NCI-H2081 (cell line): ENCODE measurements at regions not wholly inside any gene's neighbourhood (a gene's known extent, or its start where the extent isn't known, plus 50 kb on each side); places are given as distances from the start of the nearest gene placed in this dataset.
A peak's percentile ranks its signal among the peaks of the same experiment; 100 is the strongest.

Experiments used
- DNase-seq, 2 experiments: peaks; one replicate each; lab custom pipeline; 2025; lab: John Stamatoyannopoulos, UW

- no peak for DNase-seq
Measured at GRCh38 chr3:159843840-159844730, 144.6 kb upstream of the IL12A start.

DNA sequence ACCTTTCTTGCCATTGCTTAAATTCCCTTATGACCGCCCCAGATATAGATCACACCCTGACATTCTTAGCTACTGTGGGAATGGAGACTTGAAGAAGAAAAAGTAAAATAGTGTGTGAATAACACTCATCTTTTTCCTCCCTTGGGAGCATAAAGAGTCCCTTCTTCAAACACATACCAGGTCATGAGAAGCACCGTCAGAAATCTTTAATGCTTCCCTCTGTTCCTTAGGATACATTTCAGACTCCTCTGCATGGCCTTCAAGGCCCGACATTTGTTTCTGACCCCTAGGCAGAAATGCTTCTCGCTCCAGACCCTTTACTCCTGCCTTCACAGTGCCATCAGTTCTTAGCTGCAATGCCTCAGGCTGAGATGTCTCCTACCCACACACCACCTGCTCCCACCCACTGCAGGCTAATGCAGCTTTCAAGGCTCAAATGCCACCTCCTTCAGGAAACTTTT lies 143.8 kb upstream of the IL12A start:
- DNase-seq: no peak

DNA sequence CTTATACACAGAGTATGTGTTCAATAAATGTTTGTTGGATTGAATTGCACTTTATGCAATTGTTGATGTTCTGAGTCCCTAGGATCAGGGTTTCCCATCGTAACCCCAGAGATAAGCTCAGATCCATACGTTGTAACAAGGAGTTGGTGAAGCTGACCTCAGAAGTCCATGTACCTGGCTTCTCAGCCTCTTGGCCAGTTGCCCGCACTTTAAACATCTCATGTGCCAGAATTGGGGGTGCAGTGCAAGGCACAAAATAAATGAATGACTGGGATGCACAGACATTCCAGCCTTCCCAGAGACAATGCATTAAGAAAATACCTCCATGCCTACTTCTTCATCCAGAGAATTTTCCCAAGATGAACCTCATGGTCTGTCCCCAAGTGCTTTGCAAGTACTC lies 142.9 kb upstream of the IL12A start:
- no peak for DNase-seq

- DNase-seq: no peak
Measured at GRCh38 chr3:159846255-159846654, 142.4 kb upstream of the IL12A start.

DNA sequence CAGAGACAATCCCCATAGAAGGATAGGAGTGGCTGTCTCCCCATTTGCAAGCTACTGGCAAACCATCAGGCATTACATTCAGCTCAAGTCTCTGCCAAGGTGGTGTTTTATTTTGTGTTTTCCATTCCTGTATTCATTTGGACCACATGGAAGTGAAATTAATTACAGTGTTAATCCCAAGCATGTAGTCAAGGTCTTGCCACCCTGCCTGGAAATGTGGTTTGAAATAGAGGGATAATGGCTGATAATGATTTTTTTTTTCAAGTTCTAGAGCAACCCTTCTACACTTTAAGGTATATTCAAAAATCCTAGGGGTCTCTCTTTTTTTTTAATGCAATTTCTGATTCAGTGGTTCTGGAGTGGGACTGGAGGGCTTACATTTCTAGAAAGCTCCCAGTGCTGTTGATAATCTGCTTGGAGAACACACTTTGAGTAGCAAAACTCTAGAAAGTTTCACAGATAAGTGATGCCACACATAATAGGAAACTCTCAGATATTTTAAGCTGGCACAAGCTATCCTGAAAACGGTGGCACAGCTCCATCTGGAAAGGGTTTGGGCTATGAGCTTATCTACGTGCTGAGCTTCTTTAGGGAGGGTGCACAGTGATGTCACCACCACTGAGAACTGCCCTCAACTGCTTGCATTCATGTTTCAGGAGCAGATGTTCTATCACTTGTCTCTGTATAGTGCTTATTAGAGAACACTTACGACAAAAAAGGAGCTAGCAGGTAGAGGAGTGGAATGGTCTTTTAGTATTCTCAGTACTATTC lies 140.1 kb upstream of the IL12A start:
- DNase-seq: no peak

DNA sequence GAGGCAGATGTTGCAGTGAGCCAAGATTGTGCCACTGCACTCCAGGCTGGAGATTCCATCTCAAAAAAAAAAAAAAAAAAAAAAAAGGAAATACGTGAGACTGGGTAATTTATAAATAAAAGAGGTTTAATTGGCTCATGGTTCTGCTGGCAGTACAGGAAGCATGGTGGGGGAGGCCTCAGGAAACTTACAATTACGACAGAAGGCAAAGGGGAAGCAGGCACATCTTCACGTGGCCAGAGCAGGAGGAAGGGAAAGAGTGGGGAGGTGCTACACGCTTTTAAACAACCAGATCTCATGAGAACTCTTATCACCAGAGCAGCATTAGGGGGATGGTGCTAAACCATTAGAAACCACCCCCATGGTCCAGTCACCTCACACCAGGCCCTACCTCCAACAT lies 138.2 kb upstream of the IL12A start:
- DNase-seq: no peak

GRCh38 chr3:159852266-159852665 lies 136.4 kb upstream of the IL12A start:
- no peak for DNase-seq

GRCh38 chr3:159852821-159853505 lies 135.7 kb upstream of the IL12A start:
- DNase-seq: no peak

DNA sequence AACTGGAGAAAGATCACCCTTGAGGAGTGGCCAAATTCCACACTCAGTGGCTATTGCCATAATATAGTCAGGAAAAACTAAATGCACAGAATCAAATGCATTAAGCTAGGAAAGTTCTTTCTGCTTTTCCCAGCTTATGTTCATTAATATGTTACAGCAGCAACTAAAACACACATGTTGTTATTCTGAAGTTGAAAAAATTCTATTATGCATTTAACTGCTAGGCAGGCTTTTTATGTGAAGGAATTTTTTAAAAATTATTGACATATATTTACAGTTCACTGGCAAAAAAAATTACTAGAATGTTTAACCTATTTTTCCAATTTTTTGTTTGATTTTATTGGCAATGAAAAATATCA lies 135.2 kb upstream of the IL12A start:
- DNase-seq: no peak

DNA sequence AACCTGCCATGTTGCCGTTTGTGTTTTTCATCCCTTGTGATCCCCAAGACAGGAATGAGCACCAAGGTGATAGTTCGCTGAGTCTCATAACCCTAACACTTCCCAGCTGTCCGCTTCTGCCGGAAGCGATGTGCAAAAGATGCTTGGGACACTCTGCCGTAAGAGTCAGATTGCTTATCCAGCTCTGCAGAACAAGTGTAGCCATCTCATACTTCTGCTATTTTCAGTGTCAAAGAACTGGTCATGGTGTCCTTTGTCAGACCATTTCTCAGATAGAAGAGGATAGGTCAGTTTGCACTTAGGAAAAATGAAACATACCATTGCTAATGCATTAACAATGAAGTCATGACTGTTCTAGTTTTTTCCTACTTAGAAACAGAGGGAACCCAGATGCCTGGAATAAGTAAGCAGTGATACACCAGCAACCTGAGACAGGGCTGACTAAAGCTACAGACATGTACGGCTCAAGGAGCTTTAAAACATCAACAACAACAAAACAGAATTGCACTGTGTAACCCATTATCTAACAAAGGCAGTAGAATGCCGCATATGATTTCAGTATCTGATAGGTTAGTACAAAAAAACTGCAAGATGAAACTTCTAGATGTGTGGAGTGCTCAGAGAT lies 134.0 kb upstream of the IL12A start:
- DNase-seq: no peak

GRCh38 chr3:159855599-159856346 lies 132.9 kb upstream of the IL12A start:
- DNase-seq: no peak

GRCh38 chr3:159856590-159857104 lies 132.0 kb upstream of the IL12A start:
- peak in 1 of 2 experiments; percentile 44 for DNase-seq

DNA sequence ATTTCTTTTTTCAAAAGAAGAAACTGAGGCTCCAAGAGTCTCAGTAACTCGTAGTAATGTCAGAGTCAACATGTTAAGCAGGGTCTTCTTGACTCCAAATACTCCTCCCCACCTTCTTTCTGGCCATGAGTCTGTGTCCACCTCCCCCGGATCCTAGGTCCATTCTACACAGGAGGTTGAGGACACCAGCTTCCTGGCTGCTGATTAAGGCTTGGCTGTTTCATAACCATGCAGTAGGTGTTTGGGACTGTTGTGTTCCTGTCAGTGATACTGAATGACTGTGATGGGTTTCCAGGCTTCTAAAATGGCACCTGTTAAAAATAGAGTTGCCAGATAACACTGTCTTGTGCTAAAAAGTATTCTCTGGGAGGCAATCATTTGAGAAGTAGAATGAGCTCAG lies 130.8 kb upstream of the IL12A start:
- no peak for DNase-seq

- no peak for DNase-seq
Measured at GRCh38 chr3:159858650-159859049, 130.0 kb upstream of the IL12A start.

DNA sequence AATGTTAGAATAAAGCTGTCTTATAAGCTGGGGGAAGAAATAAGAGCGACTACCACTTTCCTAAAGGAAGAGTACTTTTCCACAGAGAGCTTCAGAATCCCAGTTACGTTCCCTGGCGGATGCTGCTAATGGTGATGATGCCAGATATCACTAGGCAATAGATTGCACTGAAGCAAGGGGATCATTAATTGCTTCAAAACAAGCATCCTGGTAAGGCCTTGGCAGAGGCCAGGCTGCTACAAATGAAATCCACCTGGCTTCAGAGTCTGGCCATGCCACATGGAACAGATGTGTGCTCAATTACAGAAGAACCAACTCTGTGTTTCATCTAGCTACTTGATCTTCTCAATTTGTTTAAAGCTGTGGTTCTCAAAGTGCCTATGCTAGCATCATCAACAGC lies 129.2 kb upstream of the IL12A start:
- peak in 1 of 2 experiments; percentile 50 for DNase-seq

DNA sequence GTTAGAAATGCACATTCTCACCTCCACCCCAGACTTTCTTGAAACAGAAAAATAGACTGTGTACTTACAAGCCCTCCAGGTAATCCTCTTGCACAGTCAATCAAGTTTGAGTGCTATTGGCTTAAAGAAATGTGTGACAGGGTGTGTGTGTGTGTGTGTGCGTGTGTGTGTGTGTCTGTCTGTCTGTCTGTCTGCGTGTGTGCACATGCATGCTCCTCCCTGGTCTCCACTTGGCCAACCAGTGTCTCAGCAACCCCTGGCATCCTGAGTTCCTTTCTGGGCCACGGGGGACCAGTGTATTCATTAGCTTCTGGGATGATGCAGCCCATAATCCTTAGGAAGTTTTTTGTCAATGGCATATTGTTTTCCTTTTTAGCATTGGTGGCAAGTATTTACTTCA lies 128.8 kb upstream of the IL12A start:
- no peak for DNase-seq

DNA sequence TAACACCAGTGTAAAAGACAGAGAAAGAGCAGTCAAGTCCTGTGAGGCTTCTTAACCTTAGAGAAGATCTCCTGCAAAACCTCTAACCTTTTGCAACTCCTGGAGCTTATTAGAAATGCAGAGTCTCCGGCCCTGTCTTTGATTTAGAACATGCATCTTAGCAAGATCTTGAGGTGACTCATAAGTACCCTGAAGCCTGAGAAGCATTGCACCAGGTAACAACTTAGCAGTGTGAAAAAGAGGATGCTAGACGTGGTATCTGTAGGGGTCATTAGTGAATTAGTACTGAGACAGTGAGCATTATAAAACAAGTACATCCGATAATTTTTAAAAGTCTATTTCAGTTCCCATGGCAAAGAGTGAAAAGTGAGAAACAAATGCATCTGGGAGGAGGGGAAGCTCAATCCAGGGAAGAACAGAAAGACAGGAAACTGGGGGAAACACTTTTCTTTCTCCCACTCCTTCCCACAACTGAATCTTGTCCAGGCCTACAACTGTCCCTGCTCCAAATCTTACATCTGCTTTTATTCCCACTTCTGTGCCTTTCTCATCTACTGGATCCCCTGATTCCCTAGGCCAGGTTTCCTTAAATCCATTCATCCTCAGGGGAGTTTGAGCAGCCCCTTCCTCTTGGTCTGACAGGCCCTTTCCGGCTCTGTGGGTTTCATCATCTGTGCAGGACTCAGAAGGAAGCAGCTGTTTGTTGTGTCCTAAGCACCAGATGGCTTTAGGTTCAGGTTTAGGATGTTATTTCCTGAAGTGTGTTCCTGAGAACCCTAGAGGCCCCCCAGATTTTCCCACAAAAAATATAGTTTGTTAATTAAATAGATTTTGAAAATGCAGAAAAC lies 128.1 kb upstream of the IL12A start:
- DNase-seq: no peak

DNA sequence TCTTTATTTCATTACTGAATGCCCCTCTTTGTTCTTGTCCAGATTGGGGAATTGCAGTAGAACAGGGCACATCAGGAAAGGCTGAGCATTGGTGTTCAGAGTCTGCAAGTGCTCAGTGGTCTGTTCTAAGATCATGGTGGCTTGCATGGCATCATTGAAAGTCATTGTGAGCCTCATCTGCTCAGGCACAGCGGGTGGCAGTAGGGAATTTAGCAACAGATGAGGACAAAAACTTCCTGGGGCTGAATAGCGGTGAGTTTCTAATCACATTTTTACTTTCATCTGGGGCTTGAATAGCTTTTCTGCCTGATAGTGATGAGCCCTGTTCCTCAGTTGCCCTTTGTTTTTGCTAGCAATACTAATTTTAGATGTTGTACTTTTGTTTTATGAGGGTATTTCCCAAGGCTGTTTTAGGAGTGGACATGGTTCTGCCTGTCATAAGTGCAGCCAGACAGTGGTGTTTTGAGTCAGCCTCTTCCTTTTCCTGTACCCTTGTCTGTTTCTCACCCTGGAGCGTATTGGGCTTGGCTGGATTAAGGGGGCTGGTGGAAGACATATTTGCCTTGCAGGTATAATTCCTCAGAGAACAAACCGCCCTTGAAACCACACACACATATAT lies 127.2 kb upstream of the IL12A start:
- DNase-seq: no peak

- DNase-seq: no peak
Measured at GRCh38 chr3:159865041-159865579, 123.5 kb upstream of the IL12A start.
